H1 (cell line): ENCODE measurements at regions not wholly inside any gene's neighbourhood (a gene's known extent, or its start where the extent isn't known, plus 50 kb on each side); places are given as distances from the start of the nearest gene placed in this dataset.

Experiments
- CTCF ChIA-PET: fragments of 300-600 bp; sonication (Branson Sonifier 250); formaldehyde crosslinking; loops from one replicate; lab custom pipeline; 2021; ENCODE audit not compliant: partially characterized antibody; lab: Charles Lee
- POLR2A ChIA-PET: fragments of 300-600 bp; sonication (Branson Sonifier 250); formaldehyde crosslinking; loops from one replicate; lab custom pipeline; 2021; ENCODE audit warnings: inconsistent platforms; ENCODE audit not compliant: partially characterized antibody; lab: Charles Lee
- DNase-seq, 2 experiments: peaks; one replicate each; pipeline versions ENCODE4 v3.0.0 to v3.0.0-alpha.2; 2010 to 2022; ENCODE audit warnings: low spot score in 2 of 2, low read depth in 1 of 2, mixed read lengths in 1 of 2
- FAIRE-seq: peaks from 2 replicates; lab custom pipeline; 2011; peaks lifted over from hg19 to GRCh38; lab: Jason Lieb, UNC
- H2AFZ ChIP-seq: 2 replicates; pipeline ENCODE4 v1.8.1; 2012; ENCODE audit warnings: low read length, inconsistent platforms
- H2AK5ac ChIP-seq: 2 replicates; pipeline ENCODE4 v1.6.1; 2013; ENCODE audit warnings: low read depth, low read length
- H2BK120ac ChIP-seq: replicated peaks from 2 replicates; pipeline ENCODE3; 2013; ENCODE audit warnings: low read depth, low read length, inconsistent platforms
- H2BK12ac ChIP-seq: 2 replicates; pipeline ENCODE4 v1.6.1; 2013; ENCODE audit warnings: low read depth, low read length
- H2BK15ac ChIP-seq: 2 replicates; pipeline ENCODE4 v1.6.1; 2013; ENCODE audit warnings: low read length
- H2BK20ac ChIP-seq: 2 replicates; pipeline ENCODE4 v1.6.1; 2013; ENCODE audit warnings: low read length
- H2BK5ac ChIP-seq: 2 replicates; pipeline ENCODE4 v1.6.1; 2013; ENCODE audit warnings: low read depth, low read length
- H3K14ac ChIP-seq: 2 replicates; pipeline ENCODE4 v1.6.1; 2013; ENCODE audit warnings: inconsistent platforms; ENCODE audit not compliant: insufficient read length
- H3K18ac ChIP-seq: 2 replicates; pipeline ENCODE4 v1.6.1; 2013; ENCODE audit warnings: low read length; ENCODE audit errors: extremely low read depth
- H3K23ac ChIP-seq: 2 replicates; pipeline ENCODE4 v1.6.1; 2013; ENCODE audit warnings: inconsistent platforms; ENCODE audit not compliant: insufficient read length
- H3K23me2 ChIP-seq: 2 replicates; pipeline ENCODE4 v1.6.1; 2013; ENCODE audit warnings: low read depth, low read length
- H3K27ac ChIP-seq: 2 replicates; pipeline ENCODE4 v1.6.1; 2011; ENCODE audit warnings: low read depth, low read length, inconsistent platforms
- H3K27me3 ChIP-seq, 4 experiments: replicated peaks in 1 of 4; 1 replicate in 1 of 4; 2 replicates in 3 of 4; pipeline versions ENCODE4 v1.6.1 to v1.8.1; 2011 to 2013; ENCODE audit warnings: low read length in 3 of 4, mild to moderate bottlenecking in 3 of 4, inconsistent platforms in 2 of 4, mixed read lengths in 2 of 4, moderate library complexity in 1 of 4; ENCODE audit not compliant: control insufficient read depth in 3 of 4, insufficient read depth in 3 of 4; ENCODE audit errors: extremely low read depth in 1 of 4
- H3K36me3 ChIP-seq, 4 experiments: 2 replicates each; pipeline versions ENCODE4 v1.6.1 to v1.8.1; 2011 to 2013; ENCODE audit warnings: mild to moderate bottlenecking in 4 of 4, low read length in 3 of 4, moderate library complexity in 2 of 4, control low read depth in 1 of 4, inconsistent platforms in 1 of 4; ENCODE audit not compliant: insufficient read depth in 4 of 4, control insufficient read depth in 2 of 4
- H3K4ac ChIP-seq: replicated peaks from 2 replicates; pipeline ENCODE3; 2013; ENCODE audit warnings: low read length, low read depth, mixed read lengths, inconsistent platforms; ENCODE audit not compliant: insufficient read length
- H3K4me1 ChIP-seq, 4 experiments: replicated peaks in 1 of 4; 1 replicate in 1 of 4; 2 replicates in 3 of 4; pipeline versions ENCODE4 v1.6.1 to v1.8.1; 2011 to 2013; ENCODE audit warnings: low read length in 3 of 4, inconsistent platforms in 2 of 4, mixed read lengths in 1 of 4; ENCODE audit not compliant: insufficient read depth in 4 of 4, control insufficient read depth in 3 of 4
- H3K4me2 ChIP-seq, 2 experiments: 2 replicates each; pipeline versions ENCODE4 v1.6.1 to v1.8.1; 2011 to 2013; ENCODE audit warnings: low read depth in 2 of 2, low read length in 2 of 2, control low read depth in 1 of 2, inconsistent platforms in 1 of 2, mild to moderate bottlenecking in 1 of 2; ENCODE audit not compliant: insufficient read depth in 1 of 2
- H3K4me3 ChIP-seq, 4 experiments: fragments of 200-600, 300-600 bp in 1 of 4; sonication (generic), shearing (Covaris generic), sonication (Bioruptor Twin) in 1 of 4; 2 replicates each; pipeline versions ENCODE4 v1.5.1 to v1.8.1; 2011 to 2016; ENCODE audit warnings: low read length in 4 of 4, low read depth in 3 of 4, control low read depth in 2 of 4, inconsistent platforms in 2 of 4, mild to moderate bottlenecking in 2 of 4, mixed read lengths in 1 of 4, moderate library complexity in 1 of 4; ENCODE audit not compliant: insufficient read depth in 2 of 4; ENCODE audit errors: extremely low read depth in 1 of 4
- H3K56ac ChIP-seq: replicated peaks from 2 replicates; pipeline ENCODE3; 2013; ENCODE audit warnings: low read depth, mild to moderate bottlenecking, mixed read lengths, low read length, inconsistent platforms; ENCODE audit not compliant: insufficient read length
- H3K79me1 ChIP-seq: 2 replicates; pipeline ENCODE4 v1.6.1; 2013; ENCODE audit warnings: low read depth, low read length, control low read depth
- H3K79me2 ChIP-seq, 2 experiments: 2 replicates each; pipeline versions ENCODE4 v1.6.1 to v1.8.1; 2012 to 2013; ENCODE audit warnings: low read length in 2 of 2, mild to moderate bottlenecking in 2 of 2, inconsistent platforms in 1 of 2; ENCODE audit not compliant: insufficient read depth in 2 of 2, control insufficient read depth in 1 of 2
- H3K9ac ChIP-seq, 4 experiments: replicated peaks in 1 of 4; 1 replicate in 1 of 4; 2 replicates in 3 of 4; pipeline versions ENCODE4 v1.6.1 to v1.8.1; 2011 to 2013; ENCODE audit warnings: low read depth in 3 of 4, low read length in 3 of 4, control low read depth in 2 of 4, mild to moderate bottlenecking in 2 of 4, moderate library complexity in 2 of 4, inconsistent platforms in 1 of 4; ENCODE audit errors: extremely low read depth in 1 of 4
- H3K9me3 ChIP-seq, 2 experiments: 2 replicates each; pipeline versions ENCODE4 v1.6.1 to v1.8.1; 2012 to 2013; ENCODE audit warnings: mild to moderate bottlenecking in 2 of 2, moderate library complexity in 2 of 2, control low read depth in 1 of 2, inconsistent platforms in 1 of 2, low read depth in 1 of 2, low read length in 1 of 2, mixed read lengths in 1 of 2; ENCODE audit not compliant: insufficient read depth in 2 of 2
- H4K20me1 ChIP-seq, 2 experiments: replicated peaks in 1 of 2; 2 replicates each; pipeline versions ENCODE3 to v1.8.1; 2011 to 2013; ENCODE audit warnings: inconsistent platforms in 2 of 2, low read length in 2 of 2, mild to moderate bottlenecking in 1 of 2; ENCODE audit not compliant: insufficient read depth in 2 of 2, control insufficient read depth in 1 of 2
- H4K5ac ChIP-seq: 2 replicates; pipeline ENCODE4 v1.6.1; 2013; ENCODE audit warnings: low read length, low read depth, mixed read lengths, inconsistent platforms; ENCODE audit not compliant: insufficient read length
- H4K8ac ChIP-seq: 2 replicates; pipeline ENCODE4 v1.8.0; 2013; ENCODE audit warnings: mild to moderate bottlenecking, moderate library complexity, low read length, inconsistent platforms; ENCODE audit not compliant: insufficient read depth; ENCODE audit errors: extremely low read depth
- H4K91ac ChIP-seq: replicated peaks from 2 replicates; pipeline ENCODE3; 2013; ENCODE audit warnings: low read length, mixed read lengths, inconsistent platforms; ENCODE audit not compliant: insufficient read length
- BRCA1 ChIP-seq: IDR thresholded peaks from 2 replicates; pipeline ENCODE4 v1.6.1; 2012; ENCODE audit warnings: low read depth, low read length, improper control_type of control experiment
- CBX8 ChIP-seq: fragments of 300-800, 300-1000 bp; sonication (generic); IDR thresholded peaks from 2 replicates; pipeline ENCODE4 v1.7.1; 2016; ENCODE audit warnings: low read depth, low read length, borderline replicate concordance
- CEBPB ChIP-seq: IDR thresholded peaks from 2 replicates; pipeline ENCODE4 v1.6.1; 2012; ENCODE audit warnings: low read depth, low read length
- CHD1 ChIP-seq: IDR thresholded peaks from 2 replicates; pipeline ENCODE4 v1.6.1; 2012; ENCODE audit warnings: low read depth, low read length, improper control_type of control experiment
- CREB1 ChIP-seq: IDR thresholded peaks from 2 replicates; pipeline ENCODE4 v1.6.1; 2012; ENCODE audit warnings: inconsistent platforms
- CTCF ChIP-seq, 3 experiments: IDR thresholded peaks; 1 replicate in 2 of 3; 2 replicates in 1 of 3; pipeline versions ENCODE4 v1.5.1 to v1.6.1; 2011; ENCODE audit warnings: low read length in 3 of 3, mild to moderate bottlenecking in 3 of 3, inconsistent platforms in 2 of 3, low read depth in 1 of 3, moderate library complexity in 1 of 3; ENCODE audit not compliant: insufficient read depth in 1 of 3; ENCODE audit errors: control extremely low read depth in 1 of 3
- JUN ChIP-seq: IDR thresholded peaks from 2 replicates; pipeline ENCODE4 v1.6.1; 2011; ENCODE audit warnings: low read depth, mild to moderate bottlenecking, improper control_type of control experiment, low read length
- JUND ChIP-seq: IDR thresholded peaks from 2 replicates; pipeline ENCODE4 v1.6.1; 2011; ENCODE audit warnings: mild to moderate bottlenecking, improper control_type of control experiment, low read length
- NANOG ChIP-seq: IDR thresholded peaks from 2 replicates; pipeline ENCODE4 v1.6.1; 2011; ENCODE audit warnings: low read length, low read depth, mild to moderate bottlenecking, inconsistent platforms; ENCODE audit not compliant: insufficient read depth, poor library complexity, severe bottlenecking
- POLR2AphosphoS5 ChIP-seq: IDR thresholded peaks from 2 replicates; pipeline ENCODE4 v1.6.1; 2011; ENCODE audit warnings: low read depth, low read length
- POU5F1 ChIP-seq: IDR thresholded peaks from 2 replicates; pipeline ENCODE4 v1.6.1; 2011; ENCODE audit warnings: low read depth, mild to moderate bottlenecking, low read length, moderate library complexity
- RXRA ChIP-seq: IDR thresholded peaks from 2 replicates; pipeline ENCODE4 v1.6.1; 2011; ENCODE audit warnings: low read depth, mild to moderate bottlenecking, low read length, moderate library complexity; ENCODE audit not compliant: insufficient read depth
- TAF7 ChIP-seq: optimal IDR thresholded peaks from 2 replicates; pipeline ENCODE3; 2011; ENCODE audit warnings: low read depth, mild to moderate bottlenecking, inconsistent platforms, low read length, moderate library complexity, borderline replicate concordance
- YY1 ChIP-seq: IDR thresholded peaks from 2 replicates; pipeline ENCODE4 v1.6.1; 2011; ENCODE audit warnings: low read depth, mild to moderate bottlenecking, low read length

DNA sequence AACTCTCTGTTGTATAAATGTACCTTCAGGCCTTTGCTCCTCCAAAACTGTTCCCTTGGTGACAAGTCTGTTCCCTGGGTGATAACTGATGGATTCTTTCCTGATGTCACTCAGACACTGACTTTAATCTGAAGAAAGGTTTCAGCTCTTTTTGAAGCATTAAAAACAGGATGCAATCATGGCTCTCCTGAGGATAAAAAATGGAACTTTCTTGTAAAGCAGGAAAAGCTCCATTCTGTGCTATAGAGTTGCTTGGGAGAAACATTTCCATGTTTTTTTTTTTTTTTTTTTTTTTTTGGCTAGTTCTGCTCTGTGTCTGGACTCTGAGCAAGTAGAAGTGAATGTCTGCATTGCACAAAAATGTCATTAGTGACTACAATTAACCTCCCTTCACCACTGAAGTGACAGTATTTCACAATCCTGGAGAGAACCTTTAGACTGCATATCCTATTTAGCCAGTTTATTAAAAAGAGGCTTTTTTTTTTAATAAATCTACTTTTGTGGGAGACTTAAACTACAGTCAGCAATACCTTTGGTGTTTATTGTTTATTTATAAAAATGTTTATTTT lies 101.7 kb upstream of the PRMT6 start:
- Histone ChIP-seq H3K27me3 (no peaks in the 10 kb centered on the region), H3K4me1 (peaks cover 0 to 7% (median 3%) of the 10 kb centered on the region in 4 experiments; a peak in 2 of 7 replicates), H2BK20ac (no peak overlapping the region), H3K23me2 (no peaks in the 10 kb centered on the region), H3K9ac (no peak overlapping the region), H2BK5ac (no peak overlapping the region), H3K56ac (no peak overlapping the region), H3K27ac (no peak overlapping the region), H3K79me2 (no peaks in the 10 kb centered on the region), H4K91ac (no peak overlapping the region), H2BK120ac (no peak overlapping the region), H2AFZ (no peak overlapping the region), H4K20me1 (no peaks in the 10 kb centered on the region), H3K4me2 (no peak overlapping the region), H3K9me3 (no peaks in the 10 kb centered on the region), H4K5ac (no peak overlapping the region), H4K8ac (no peak overlapping the region), H3K4me3 (no peak overlapping the region), H2BK12ac (no peak overlapping the region), H3K23ac (no peak overlapping the region), H3K14ac (no peak overlapping the region), H3K18ac (no peak overlapping the region), H2AK5ac (no peak overlapping the region), H2BK15ac (no peak overlapping the region), H3K4ac (no peak overlapping the region), H3K79me1 (no peaks in the 10 kb centered on the region), H3K36me3 (no peaks in the 10 kb centered on the region)
- ChIA-PET CTCF (no interaction called here), POLR2A (no interaction called here)
- DNase-seq = no peak
- FAIRE-seq = no peak
- no peak for TF ChIP-seq CBX8
- no peak for TF ChIP-seq POLR2AphosphoS5
- TF ChIP-seq TAF7 = no peak
- TF ChIP-seq JUN = no peak
- TF ChIP-seq CHD1 = no peak
- no peak for TF ChIP-seq YY1
- TF ChIP-seq RXRA = no peak
- no peak for TF ChIP-seq POU5F1
- TF ChIP-seq JUND = no peak
- no peak for TF ChIP-seq NANOG
- TF ChIP-seq BRCA1 = no peak
- TF ChIP-seq CREB1 = no peak
- TF ChIP-seq CTCF (IDR thresholded peaks at IDR 0.05; ENCODE audit: control extremely low read depth in 1 of 3, insufficient read depth in 1 of 3, low read depth in 1 of 3, low read length in 3 of 3) = no peak
- no peak for TF ChIP-seq CEBPB
